Rectal smooth muscle tissue (tissue), 1 donor: ENCODE measurements at regions not wholly inside any gene's neighbourhood (a gene's known extent, or its start where the extent isn't known, plus 50 kb on each side); places are given as distances from the start of the nearest gene placed in this dataset.

Source experiments
- H3K27ac ChIP-seq: one replicate; pipeline ENCODE4 v1.7.0; 2013; ENCODE audit warnings: low read depth, low read length, inconsistent platforms
- H3K27me3 ChIP-seq: one replicate; pipeline ENCODE4 v1.7.0; 2013; ENCODE audit warnings: low read length; ENCODE audit not compliant: control insufficient read depth, insufficient read depth
- H3K36me3 ChIP-seq: one replicate; pipeline ENCODE4 v1.7.0; 2013; ENCODE audit warnings: low read length; ENCODE audit not compliant: control insufficient read depth, insufficient read depth
- H3K4me1 ChIP-seq: one replicate; pipeline ENCODE4 v1.7.0; 2013; ENCODE audit warnings: low read length; ENCODE audit not compliant: control insufficient read depth, insufficient read depth
- H3K4me3 ChIP-seq: one replicate; pipeline ENCODE4 v1.7.0; 2013; ENCODE audit warnings: low read length
- H3K9ac ChIP-seq: one replicate; pipeline ENCODE4 v1.7.0; 2013; ENCODE audit warnings: low read length

GRCh38 chr4:96845819-96846218 lies 1005.9 kb downstream of the PDHA2 start:
- no peak overlapping the region for H3K27ac ChIP-seq
- no peaks in the 10 kb centered on the region for H3K4me1 ChIP-seq
- no peaks in the 10 kb centered on the region for H3K27me3 ChIP-seq
- no peak overlapping the region for H3K9ac ChIP-seq
- no peak overlapping the region for H3K4me3 ChIP-seq
- H3K36me3 ChIP-seq = no peaks in the 10 kb centered on the region

- H3K36me3 ChIP-seq = no peaks in the 10 kb centered on the region
- no peaks in the 10 kb centered on the region for H3K27me3 ChIP-seq
- no peak overlapping the region for H3K27ac ChIP-seq
- no peak overlapping the region for H3K4me3 ChIP-seq
- no peaks in the 10 kb centered on the region for H3K4me1 ChIP-seq
- no peak overlapping the region for H3K9ac ChIP-seq
Observed at GRCh38 chr4:96874657-96875056, 1034.8 kb downstream of the PDHA2 start.

GRCh38 chr4:96879527-96879926 lies 1039.6 kb downstream of the PDHA2 start:
- H3K4me1 ChIP-seq = no peaks in the 10 kb centered on the region
- no peak overlapping the region for H3K9ac ChIP-seq
- no peak overlapping the region for H3K27ac ChIP-seq
- no peaks in the 10 kb centered on the region for H3K36me3 ChIP-seq
- H3K4me3 ChIP-seq = no peak overlapping the region
- no peaks in the 10 kb centered on the region for H3K27me3 ChIP-seq

- Histone ChIP-seq H3K27me3 (no peaks in the 10 kb centered on the region), H3K4me3 (no peak overlapping the region), H3K27ac (no peak overlapping the region), H3K9ac (no peak overlapping the region), H3K36me3 (no peaks in the 10 kb centered on the region), H3K4me1 (no peaks in the 10 kb centered on the region)
Observed at GRCh38 chr4:96887857-96888256, 1048.0 kb downstream of the PDHA2 start.

- Histone ChIP-seq H3K4me3 (no peak overlapping the region), H3K36me3 (no peaks in the 10 kb centered on the region), H3K9ac (no peak overlapping the region), H3K4me1 (no peaks in the 10 kb centered on the region), H3K27ac (no peak overlapping the region), H3K27me3 (no peaks in the 10 kb centered on the region)
Observed at GRCh38 chr4:96894621-96895020, 1054.7 kb downstream of the PDHA2 start.

GRCh38 chr4:96895826-96896225 lies 1055.9 kb downstream of the PDHA2 start:
- H3K4me3 ChIP-seq = no peak overlapping the region
- H3K36me3 ChIP-seq = no peaks in the 10 kb centered on the region
- no peak overlapping the region for H3K9ac ChIP-seq
- H3K27me3 ChIP-seq = no peaks in the 10 kb centered on the region
- H3K27ac ChIP-seq = no peak overlapping the region
- H3K4me1 ChIP-seq = no peaks in the 10 kb centered on the region

- H3K4me3 ChIP-seq = no peak overlapping the region
- no peak overlapping the region for H3K9ac ChIP-seq
- no peak overlapping the region for H3K27ac ChIP-seq
- H3K36me3 ChIP-seq = no peaks in the 10 kb centered on the region
- H3K27me3 ChIP-seq = no peaks in the 10 kb centered on the region
- no peaks in the 10 kb centered on the region for H3K4me1 ChIP-seq
Observed at GRCh38 chr4:96912716-96913115, 1072.8 kb downstream of the PDHA2 start.

GRCh38 chr4:96913441-96914080 lies 1073.7 kb downstream of the PDHA2 start:
- H3K36me3 ChIP-seq = no peaks in the 10 kb centered on the region
- no peak overlapping the region for H3K27ac ChIP-seq
- no peaks in the 10 kb centered on the region for H3K4me1 ChIP-seq
- no peak overlapping the region for H3K9ac ChIP-seq
- no peak overlapping the region for H3K4me3 ChIP-seq
- H3K27me3 ChIP-seq = no peaks in the 10 kb centered on the region

- H3K27me3 ChIP-seq = no peaks in the 10 kb centered on the region
- no peaks in the 10 kb centered on the region for H3K4me1 ChIP-seq
- H3K4me3 ChIP-seq = no peak overlapping the region
- H3K27ac ChIP-seq = no peak overlapping the region
- H3K36me3 ChIP-seq = no peaks in the 10 kb centered on the region
- no peak overlapping the region for H3K9ac ChIP-seq
Observed at GRCh38 chr4:96916711-96917110, 1076.8 kb downstream of the PDHA2 start.

GRCh38 chr4:96936886-96937285 lies 1097.0 kb downstream of the PDHA2 start:
- Histone ChIP-seq H3K36me3 (no peaks in the 10 kb centered on the region), H3K4me3 (no peak overlapping the region), H3K27me3 (no peaks in the 10 kb centered on the region), H3K4me1 (no peaks in the 10 kb centered on the region), H3K27ac (no peak overlapping the region), H3K9ac (no peak overlapping the region)

GRCh38 chr4:96946552-96946951 lies 1106.7 kb downstream of the PDHA2 start:
- no peaks in the 10 kb centered on the region for H3K36me3 ChIP-seq
- H3K4me1 ChIP-seq = no peaks in the 10 kb centered on the region
- no peak overlapping the region for H3K9ac ChIP-seq

GRCh38 chr4:96952610-96953009 lies 1112.7 kb downstream of the PDHA2 start:
- Histone ChIP-seq H3K9ac (no peak overlapping the region), H3K4me3 (no peak overlapping the region), H3K4me1 (no peaks in the 10 kb centered on the region), H3K27ac (no peak overlapping the region), H3K36me3 (no peaks in the 10 kb centered on the region), H3K27me3 (no peaks in the 10 kb centered on the region)

More at GRCh38 chr4:96946552-96946951, 1106.7 kb downstream of the PDHA2 start:
- no peaks in the 10 kb centered on the region for H3K27me3 ChIP-seq
- H3K4me3 ChIP-seq = no peak overlapping the region
- H3K27ac ChIP-seq = no peak overlapping the region

- Histone ChIP-seq H3K27ac (no peak overlapping the region), H3K4me3 (no peak overlapping the region), H3K9ac (no peak overlapping the region), H3K27me3 (no peaks in the 10 kb centered on the region), H3K4me1 (no peaks in the 10 kb centered on the region), H3K36me3 (no peaks in the 10 kb centered on the region)
Observed at GRCh38 chr4:96955226-96955625, 1115.3 kb downstream of the PDHA2 start.
